ENCODE measurements at regions not wholly inside any gene's neighbourhood (a gene's known extent, or its start where the extent isn't known, plus 50 kb on each side); places are given as distances from the start of the nearest gene placed in this dataset.

- no peak overlapping the region for H3K4me3 ChIP-seq (ENCODE audit: low read depth, low read length)
- TF ChIP-seq CTCF (IDR thresholded peaks at IDR 0.05; ENCODE audit: insufficient read depth, low read depth, low read length): no peak
- H3K27me3 ChIP-seq (ENCODE audit: control insufficient read depth, insufficient read depth, low read length): peaks cover 7% of the 10 kb centered on the region
- H3K36me3 ChIP-seq (ENCODE audit: control insufficient read depth, insufficient read depth, low read length): no peaks in the 10 kb centered on the region
- ChIA-PET POLR2A (no interaction called here), CTCF (interaction anchor here (1.4 kb wide), 1 partner anchor 14 kb away, joined by 4 read pairs; no protein-coding TSS in a partner anchor)
- no peak for DNase-seq (ENCODE audit: low read depth)
Measured at GRCh38 chr4:24666816-24667477, 82.6 kb upstream of the DHX15 start.

GRCh38 chr4:24668956-24669355 lies 84.6 kb upstream of the DHX15 start:
- TF ChIP-seq CTCF (IDR thresholded peaks at IDR 0.05; ENCODE audit: insufficient read depth, low read depth, low read length): no peak
- no peaks in the 10 kb centered on the region for H3K36me3 ChIP-seq (ENCODE audit: control insufficient read depth, insufficient read depth, low read length)
- POLR2A ChIA-PET: no interaction called here
- peaks cover 6% of the 10 kb centered on the region for H3K27me3 ChIP-seq (ENCODE audit: control insufficient read depth, insufficient read depth, low read length)
- no peak for DNase-seq (ENCODE audit: low read depth)
- CTCF ChIA-PET: interaction anchor here (0.6 kb wide), 1 partner anchor 193 kb away, joined by 3 read pairs; no protein-coding TSS in a partner anchor
- no peak overlapping the region for H3K4me3 ChIP-seq (ENCODE audit: low read depth, low read length)

GRCh38 chr4:24669751-24670150 lies 85.4 kb upstream of the DHX15 start:
- DNase-seq (ENCODE audit: low read depth): no peak
- Histone ChIP-seq H3K36me3 (ENCODE audit: control insufficient read depth, insufficient read depth, low read length) (no peaks in the 10 kb centered on the region), H3K4me3 (ENCODE audit: low read depth, low read length) (no peak overlapping the region), H3K27me3 (ENCODE audit: control insufficient read depth, insufficient read depth, low read length) (peaks cover 8% of the 10 kb centered on the region)
- POLR2A ChIA-PET: no interaction called here
- TF ChIP-seq CTCF (IDR thresholded peaks at IDR 0.05; ENCODE audit: insufficient read depth, low read depth, low read length): no peak
- CTCF ChIA-PET: interaction anchor here (0.9 kb wide), 1 partner anchor 94 kb away, joined by 3 read pairs; no protein-coding TSS in a partner anchor

- H3K27me3 ChIP-seq (ENCODE audit: control insufficient read depth, insufficient read depth, low read length): 0 out of 2 replicates have a peak, but pooled peaks cover 3% of the 10 kb centered on the region
- POLR2A ChIA-PET: no interaction called here
- TF ChIP-seq CTCF (IDR thresholded peaks at IDR 0.05; ENCODE audit: insufficient read depth, low read depth, low read length): no peak
Measured at GRCh38 chr4:24671849-24672248, 87.5 kb upstream of the DHX15 start.

GRCh38 chr4:24672880-24673279 lies 88.5 kb upstream of the DHX15 start:
- no peak for DNase-seq (ENCODE audit: low read depth)
- no peak overlapping the region for H3K4me3 ChIP-seq (ENCODE audit: low read depth, low read length)
- ChIA-PET POLR2A (no interaction called here), CTCF (no interaction called here)
- no peaks in the 10 kb centered on the region for H3K36me3 ChIP-seq (ENCODE audit: control insufficient read depth, insufficient read depth, low read length)
- TF ChIP-seq CTCF (IDR thresholded peaks at IDR 0.05; ENCODE audit: insufficient read depth, low read depth, low read length): no peak
- H3K27me3 ChIP-seq (ENCODE audit: control insufficient read depth, insufficient read depth, low read length): peaks cover 3% of the 10 kb centered on the region; the same call in 1 of the 2 replicates

More at GRCh38 chr4:24671849-24672248, 87.5 kb upstream of the DHX15 start:
- CTCF ChIA-PET: no interaction called here
- no peak overlapping the region for H3K4me3 ChIP-seq (ENCODE audit: low read depth, low read length)
- no peaks in the 10 kb centered on the region for H3K36me3 ChIP-seq (ENCODE audit: control insufficient read depth, insufficient read depth, low read length)
- no peak for DNase-seq (ENCODE audit: low read depth)

All from BJ (cell line).